Keratinocyte (primary cell): ENCODE measurements at regions not wholly inside any gene's neighbourhood (a gene's known extent, or its start where the extent isn't known, plus 50 kb on each side); places are given as distances from the start of the nearest gene placed in this dataset.

Experiments used
- DNase-seq: peaks from one replicate; pipeline ENCODE4 v3.0.0-alpha.2; 2011; ENCODE audit warnings: low read depth, missing footprints, low spot score
- FAIRE-seq: peaks from 2 replicates; lab custom pipeline; 2011; peaks lifted over from hg19 to GRCh38; lab: Jason Lieb, UNC
- H2AFZ ChIP-seq: 2 replicates; pipeline ENCODE4 v1.6.0; 2012; ENCODE audit warnings: low read length, control low read depth, inconsistent platforms; ENCODE audit not compliant: control insufficient read depth
- H3K27ac ChIP-seq: 2 replicates; pipeline ENCODE4 v1.5.1; 2011; ENCODE audit warnings: low read length; ENCODE audit not compliant: control insufficient read depth, insufficient read depth
- H3K27me3 ChIP-seq: 3 replicates; pipeline ENCODE4 v1.6.0; 2011; ENCODE audit warnings: low read length; ENCODE audit not compliant: control insufficient read depth, insufficient read depth; ENCODE audit errors: extremely low read depth
- H3K36me3 ChIP-seq, 2 experiments: 2 replicates in 1 of 2; 3 replicates in 1 of 2; pipeline ENCODE4 v1.5.1; 2011; ENCODE audit warnings: low read length in 2 of 2, mild to moderate bottlenecking in 1 of 2; ENCODE audit not compliant: control insufficient read depth in 2 of 2, insufficient read depth in 2 of 2; ENCODE audit errors: extremely low read depth in 1 of 2
- H3K4me1 ChIP-seq: 3 replicates; pipeline ENCODE4 v1.5.1; 2011; ENCODE audit warnings: low read length; ENCODE audit not compliant: control insufficient read depth, insufficient read depth; ENCODE audit errors: extremely low read depth
- H3K4me2 ChIP-seq: 3 replicates; pipeline ENCODE4 v1.6.0; 2011; ENCODE audit warnings: low read depth, low read length; ENCODE audit not compliant: control insufficient read depth, insufficient read depth; ENCODE audit errors: extremely low read depth
- H3K4me3 ChIP-seq, 3 experiments: fragments of 200-600 bp in 1 of 3; sonication (generic) in 1 of 3; 2 replicates in 2 of 3; 3 replicates in 1 of 3; pipeline ENCODE4 v1.5.1; 2011 to 2016; ENCODE audit warnings: low read length in 3 of 3, mild to moderate bottlenecking in 3 of 3, control low read depth in 2 of 3, inconsistent platforms in 1 of 3, low read depth in 1 of 3, mixed read lengths in 1 of 3, mixed run types in 1 of 3, moderate library complexity in 1 of 3; ENCODE audit not compliant: control insufficient read depth in 2 of 3, insufficient read depth in 2 of 3; ENCODE audit errors: extremely low read depth in 1 of 3
- H3K79me2 ChIP-seq: 2 replicates; pipeline ENCODE4 v1.6.0; 2012; ENCODE audit warnings: low read length; ENCODE audit not compliant: control insufficient read depth, insufficient read depth
- H3K9ac ChIP-seq: 3 replicates; pipeline ENCODE4 v1.6.0; 2011; ENCODE audit warnings: low read length; ENCODE audit not compliant: control insufficient read depth, insufficient read depth; ENCODE audit errors: extremely low read depth
- H3K9me1 ChIP-seq: 3 replicates; pipeline ENCODE4 v1.6.0; 2011; ENCODE audit warnings: low read length; ENCODE audit not compliant: control insufficient read depth, insufficient read depth; ENCODE audit errors: extremely low read depth
- H3K9me3 ChIP-seq: 2 replicates; pipeline ENCODE4 v1.5.1; 2012; ENCODE audit warnings: low read depth, low read length; ENCODE audit not compliant: control insufficient read depth
- H4K20me1 ChIP-seq: 3 replicates; pipeline ENCODE4 v1.6.0; 2011; ENCODE audit warnings: low read length; ENCODE audit not compliant: control insufficient read depth, insufficient read depth; ENCODE audit errors: extremely low read depth
- CTCF ChIP-seq, 3 experiments: IDR thresholded peaks in 1 of 3; conservative IDR thresholded peaks in 1 of 3; optimal IDR thresholded peaks in 1 of 3; 2 replicates in 2 of 3; 3 replicates in 1 of 3; pipeline versions ENCODE3 to v1.5.1; 2011; ENCODE audit warnings: low read length in 3 of 3, mild to moderate bottlenecking in 3 of 3, moderate library complexity in 2 of 3, control low read depth in 1 of 3, inconsistent platforms in 1 of 3; ENCODE audit not compliant: insufficient read depth in 2 of 3; ENCODE audit errors: extremely low read depth in 1 of 3
- EZH2 ChIP-seq: IDR thresholded peaks from one replicate; pipeline ENCODE4 v1.6.1; 2012; ENCODE audit warnings: inconsistent platforms, mild to moderate bottlenecking, low read length, moderate library complexity
- dilution Hi-C: fragments of 300-500 bp; cut with MboI; formaldehyde crosslinking; loops from one replicate; pipeline ENCODE4 v1.7.0; 2020; ENCODE audit warnings: low sequenced_read_pairs; ENCODE audit not compliant: extremely low pct_ligation_motif_present

DNA sequence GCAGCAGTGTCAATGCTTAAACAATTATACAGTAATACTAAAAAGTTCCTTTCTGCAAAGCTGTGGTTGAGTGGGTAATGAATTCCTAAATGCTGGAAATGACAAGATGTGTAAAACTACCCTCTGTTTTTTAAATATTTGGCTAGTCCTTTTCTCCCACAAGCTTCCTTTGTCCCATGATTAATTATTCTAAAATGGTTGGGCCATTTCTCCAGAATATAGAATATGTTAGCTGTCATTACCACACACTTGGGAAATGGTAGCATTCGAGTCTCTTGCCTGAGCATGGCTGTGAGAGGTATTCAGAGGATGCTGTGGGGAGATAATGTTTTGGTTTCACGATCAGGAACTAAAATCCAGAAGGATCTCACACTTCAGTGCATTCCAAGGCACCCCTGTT is 1185.8 kb downstream of the UQCRFS1 start:
- Histone ChIP-seq H3K27ac (no peak overlapping the region), H3K9me1 (no peaks in the 10 kb centered on the region), H3K9me3 (no peaks in the 10 kb centered on the region), H3K79me2 (no peaks in the 10 kb centered on the region), H3K4me3 (no peak overlapping the region), H3K27me3 (no peaks in the 10 kb centered on the region), H4K20me1 (no peaks in the 10 kb centered on the region), H2AFZ (no peak overlapping the region), H3K4me2 (no peak overlapping the region), H3K36me3 (no peaks in the 10 kb centered on the region), H3K4me1 (no peaks in the 10 kb centered on the region), H3K9ac (no peak overlapping the region)
- DNase-seq (no peak), FAIRE-seq (no peak)
- no peak for TF ChIP-seq CTCF (optimal IDR thresholded peaks at IDR 0.05 in 1 of 3, IDR thresholded peaks at IDR 0.05 in 1 of 3, conservative IDR thresholded peaks at IDR 0.05 in 1 of 3; ENCODE audit: extremely low read depth in 1 of 3, insufficient read depth in 2 of 3, low read length in 3 of 3)
- TF ChIP-seq EZH2: no peak
- dilution Hi-C loops: no loop called here

- no peak overlapping the region for H2AFZ ChIP-seq
- no peak for DNase-seq
- H3K4me1 ChIP-seq: no peaks in the 10 kb centered on the region
- H3K9ac ChIP-seq: no peak overlapping the region
- no peaks in the 10 kb centered on the region for H3K27me3 ChIP-seq
- dilution Hi-C loops: no loop called here
- H3K9me1 ChIP-seq: no peaks in the 10 kb centered on the region
- no peaks in the 10 kb centered on the region for H3K79me2 ChIP-seq
- no peaks in the 10 kb centered on the region for H4K20me1 ChIP-seq
- no peak overlapping the region for H3K27ac ChIP-seq
- H3K4me2 ChIP-seq: no peak overlapping the region
- H3K36me3 ChIP-seq: no peaks in the 10 kb centered on the region
- H3K4me3 ChIP-seq: no peak overlapping the region
- TF ChIP-seq CTCF (optimal IDR thresholded peaks at IDR 0.05 in 1 of 3, IDR thresholded peaks at IDR 0.05 in 1 of 3, conservative IDR thresholded peaks at IDR 0.05 in 1 of 3; ENCODE audit: extremely low read depth in 1 of 3, insufficient read depth in 2 of 3, low read length in 3 of 3): no peak
- TF ChIP-seq EZH2: no peak
- FAIRE-seq: no peak
- no peaks in the 10 kb centered on the region for H3K9me3 ChIP-seq
These were observed 1186.3 kb downstream of the UQCRFS1 start for GRCh38 chr19:28026636-28027035.
